Hematopoietic multipotent progenitor cell treated with erythropoietin and hydrocortisone succinate and interleukin-3 and kit ligand, for 8 days (in vitro differentiated cells): ENCODE measurements at regions not wholly inside any gene's neighbourhood (a gene's known extent, or its start where the extent isn't known, plus 50 kb on each side); places are given as distances from the start of the nearest gene placed in this dataset.

Experiments
- DNase-seq: peaks from one replicate; pipeline ENCODE4 v3.0.0-alpha.2; 2015

DNA sequence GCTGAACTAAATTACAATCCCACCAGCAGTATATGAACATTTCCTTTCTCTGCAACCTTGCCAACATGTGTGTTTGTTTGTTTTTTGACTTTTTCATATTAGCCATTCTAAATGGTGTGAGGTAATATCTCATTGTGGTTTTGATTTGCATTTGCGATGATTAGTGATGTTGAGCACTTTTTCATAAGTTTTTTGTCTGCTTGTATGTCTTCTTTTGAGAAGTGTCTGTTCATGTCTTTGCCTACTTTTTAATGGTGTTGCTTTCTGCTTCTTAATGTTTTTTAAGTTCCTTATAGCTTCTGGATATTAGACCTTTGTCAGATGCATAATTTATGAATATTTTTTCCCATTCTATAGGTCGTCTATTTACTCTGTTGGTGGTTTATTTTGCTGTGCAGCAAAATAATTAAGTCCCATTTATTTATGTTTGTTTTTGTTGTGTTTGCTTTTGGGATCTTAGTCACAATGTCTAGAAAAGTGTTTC is 1262.9 kb downstream of the FSCB start:
- no peak for DNase-seq

DNA sequence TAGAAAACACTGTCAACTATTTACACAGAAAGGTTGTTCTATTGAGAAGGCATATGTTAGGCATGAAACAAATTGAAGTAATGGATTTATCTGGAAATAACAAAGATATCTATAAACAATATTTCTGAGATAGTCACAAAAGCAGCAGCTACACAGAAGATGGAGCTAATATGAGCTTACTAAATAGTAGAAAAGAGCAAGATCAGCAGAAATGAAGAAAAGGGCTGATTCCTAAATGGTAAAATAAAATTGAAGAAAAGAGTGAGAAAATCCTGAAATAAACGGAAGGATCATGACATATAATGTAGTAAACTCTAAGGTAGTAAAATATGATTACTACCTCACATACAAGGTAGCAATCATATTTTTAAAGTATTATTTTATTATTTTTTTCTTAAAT is 1263.9 kb downstream of the FSCB start:
- DNase-seq: no peak

DNA sequence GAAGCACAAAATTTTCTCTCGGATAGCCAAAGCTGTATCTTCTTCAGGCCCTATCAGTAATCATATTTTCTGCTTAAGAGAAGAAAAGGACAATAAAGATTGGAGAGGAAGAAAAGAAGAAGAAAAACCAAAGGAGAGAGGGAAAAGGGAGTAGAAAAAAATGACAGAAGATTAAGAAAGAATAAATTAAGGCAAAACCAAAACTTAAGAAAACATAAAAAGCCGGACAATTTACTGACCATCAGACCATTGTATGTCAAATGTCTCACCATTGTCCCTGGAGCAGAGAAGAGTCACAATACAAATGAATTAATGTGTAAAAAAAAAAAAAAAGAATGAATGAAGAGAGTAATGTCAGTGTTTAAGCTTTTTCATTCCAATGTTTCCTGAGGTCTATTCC is 1274.8 kb downstream of the FSCB start:
- no peak for DNase-seq

DNA sequence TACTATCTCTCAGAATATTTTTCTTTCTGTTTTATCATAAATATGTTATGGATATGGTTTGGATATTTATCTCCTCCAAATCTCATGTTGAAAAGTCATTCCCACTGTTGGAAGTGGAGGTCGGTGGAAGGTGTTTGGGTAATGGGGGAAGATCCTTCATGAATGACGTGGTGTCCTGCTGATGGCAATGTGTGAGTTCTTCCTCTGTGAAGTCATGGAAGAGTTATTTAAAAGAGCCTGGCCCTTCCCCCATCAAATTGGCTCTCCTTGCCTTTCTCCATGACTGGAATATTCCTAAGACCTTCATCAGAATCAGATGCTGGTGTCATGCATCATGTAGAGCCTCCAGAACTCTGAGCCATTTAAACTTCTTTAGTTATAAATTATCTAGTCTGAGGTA is 1291.6 kb downstream of the FSCB start:
- DNase-seq: no peak

DNA sequence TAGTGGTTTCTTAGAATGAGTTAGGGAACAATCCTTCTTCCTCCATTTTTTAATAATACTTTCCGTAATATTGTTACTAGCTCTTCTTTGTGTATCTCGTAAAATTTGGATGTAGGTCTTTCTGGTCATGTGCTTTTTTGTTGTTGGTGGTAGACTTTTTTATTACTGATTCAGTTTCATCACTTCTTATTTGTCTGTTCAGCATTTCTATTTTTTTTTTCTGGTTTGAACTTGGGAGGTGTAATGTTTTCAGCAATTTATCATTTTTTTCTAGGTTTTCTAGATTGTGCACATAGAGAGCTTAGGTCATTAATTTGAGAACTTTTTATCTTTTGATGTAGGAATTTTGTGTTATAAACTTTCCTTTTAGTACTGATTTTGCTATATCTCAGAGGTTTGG is 1299.9 kb downstream of the FSCB start:
- no peak for DNase-seq

DNA sequence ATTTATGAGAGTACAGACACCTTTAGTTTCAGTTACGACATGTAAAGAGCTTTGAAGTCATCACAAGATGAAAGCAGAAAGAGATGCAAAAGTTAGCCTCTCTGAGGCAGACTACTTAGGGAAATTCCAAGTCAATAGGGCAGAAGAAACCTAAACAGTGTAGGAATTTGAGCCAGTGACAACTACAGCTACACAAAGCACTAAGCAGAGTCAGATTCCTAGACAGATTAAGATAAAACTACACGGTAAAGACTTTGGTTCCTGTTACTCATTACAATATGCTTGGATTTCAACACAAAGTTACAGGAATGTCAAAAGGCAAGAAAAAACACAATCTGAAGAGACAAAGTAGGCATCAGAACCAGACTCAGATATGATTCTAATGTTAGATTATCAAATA is 1302.3 kb downstream of the FSCB start:
- no peak for DNase-seq

DNA sequence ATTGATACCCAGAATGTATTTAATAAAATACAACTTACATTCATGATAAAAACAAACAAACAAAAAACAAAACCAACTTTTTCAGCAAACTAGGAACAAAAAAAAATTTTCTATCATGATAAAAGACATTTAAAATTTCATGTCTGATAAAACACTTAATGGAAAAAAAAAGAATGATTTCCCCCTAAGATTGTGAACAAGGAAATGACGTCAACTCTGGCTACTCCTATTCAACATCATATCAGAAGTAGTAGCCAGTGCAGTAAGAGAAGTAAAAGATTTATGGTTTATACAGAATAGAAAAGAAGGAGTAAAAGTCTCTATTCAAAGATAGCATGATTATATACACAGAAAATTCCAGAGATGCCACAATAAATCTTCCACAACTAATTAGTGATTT is 1306.6 kb downstream of the FSCB start:
- DNase-seq: no peak

DNA sequence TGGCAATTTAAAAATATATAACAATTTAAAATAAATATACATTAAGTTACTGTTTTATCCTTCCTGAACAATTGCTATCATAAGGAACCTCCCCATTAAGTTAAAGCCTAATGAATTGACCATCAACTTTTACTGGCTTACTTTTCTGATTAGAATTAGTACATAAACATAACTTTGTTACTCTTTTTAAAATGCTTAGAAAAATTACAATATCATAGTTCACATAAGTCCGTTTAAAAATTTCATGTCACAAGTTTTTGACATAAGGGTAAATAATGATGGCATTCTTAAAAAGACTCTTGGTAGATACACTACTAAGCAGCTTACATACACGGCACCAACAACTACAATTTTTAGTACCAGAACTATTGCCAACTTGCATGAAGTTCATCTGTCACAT is 1308.6 kb downstream of the FSCB start:
- DNase-seq: no peak

DNA sequence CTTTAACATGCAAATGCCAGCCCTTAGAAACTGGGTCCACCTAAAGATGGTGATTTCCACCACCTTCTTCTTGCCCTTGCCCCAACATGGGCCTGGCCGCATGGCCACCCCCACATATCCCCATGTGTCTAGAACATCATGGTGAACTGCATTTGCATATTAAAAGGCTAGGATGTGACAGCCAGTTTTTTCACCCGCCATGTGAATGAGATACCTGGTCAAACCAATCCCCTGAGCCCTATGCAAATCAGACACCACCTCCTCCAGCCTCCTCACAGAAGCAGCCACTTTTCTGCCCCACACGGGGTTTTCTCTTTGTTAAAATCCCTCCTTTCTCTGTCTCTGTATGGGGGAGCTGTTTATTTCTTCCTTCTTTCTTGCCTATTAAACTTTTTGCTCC is 1322.5 kb downstream of the FSCB start:
- DNase-seq: no peak

DNA sequence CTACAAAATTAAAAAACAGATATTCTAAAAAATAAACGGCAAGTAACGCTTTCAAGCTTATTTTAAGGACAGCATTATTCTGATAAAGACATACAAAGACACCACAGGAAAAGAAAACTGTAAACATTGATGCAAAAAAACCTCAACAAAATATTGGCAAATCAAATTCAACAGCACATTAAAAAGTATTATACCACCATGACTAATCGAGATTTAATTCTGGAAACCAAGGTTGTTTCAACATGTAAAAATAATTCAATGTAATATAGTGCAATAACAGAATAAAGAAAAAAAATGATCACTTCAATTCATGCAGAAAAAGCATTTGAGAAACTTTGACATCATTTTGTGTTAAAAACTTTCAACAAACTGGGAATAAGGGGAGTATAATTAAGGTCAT is 1323.2 kb downstream of the FSCB start:
- DNase-seq: no peak

DNA sequence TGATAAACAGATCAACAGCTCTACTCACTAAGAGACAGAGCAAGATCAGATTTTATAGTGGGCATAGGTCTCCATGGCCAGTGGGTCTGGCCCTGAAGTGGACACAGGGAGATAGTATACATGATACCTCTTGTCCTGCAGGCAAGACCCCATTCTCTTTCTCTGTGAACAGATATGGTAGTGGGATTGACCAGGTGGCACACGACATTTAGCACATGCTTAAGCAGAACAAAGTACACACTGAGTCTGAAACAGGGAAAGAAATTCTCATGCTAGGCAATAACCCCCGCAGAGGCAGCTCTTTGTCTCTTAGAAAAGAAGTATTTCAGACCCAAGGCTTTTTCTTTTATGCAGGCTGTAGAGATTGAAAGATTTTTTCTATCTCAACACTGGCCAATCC is 1331.2 kb downstream of the FSCB start:
- no peak for DNase-seq

DNA sequence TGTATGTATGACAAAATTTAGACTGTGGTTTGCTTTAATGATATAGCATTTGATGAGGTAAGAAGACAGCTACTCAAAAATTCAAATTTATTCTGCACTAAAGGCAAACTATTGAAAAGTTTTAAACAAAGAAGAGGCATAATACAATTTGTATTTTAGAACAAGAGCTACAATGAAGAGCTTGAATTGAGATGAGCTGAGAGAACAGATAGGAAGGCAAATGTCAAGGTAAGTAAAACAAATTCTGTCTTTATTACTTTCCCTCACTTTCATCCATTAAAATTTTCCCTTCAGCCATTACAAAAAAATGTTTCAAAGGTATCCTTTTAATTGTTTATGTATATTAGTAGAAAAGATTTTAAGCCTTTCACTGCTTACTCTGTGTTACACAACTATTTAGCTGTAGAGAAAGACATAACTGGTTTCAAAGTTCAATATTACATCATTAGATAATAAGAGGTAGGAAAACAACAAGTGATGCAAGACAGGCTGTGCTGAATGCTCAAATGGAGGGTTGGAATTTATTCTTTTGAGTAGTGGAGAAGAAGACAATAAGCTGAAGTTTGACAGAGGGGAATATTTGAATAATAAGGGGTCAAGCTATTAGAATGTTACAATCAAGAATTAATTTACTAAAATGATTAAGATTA is 1334.1 kb downstream of the FSCB start:
- no peak for DNase-seq

DNA sequence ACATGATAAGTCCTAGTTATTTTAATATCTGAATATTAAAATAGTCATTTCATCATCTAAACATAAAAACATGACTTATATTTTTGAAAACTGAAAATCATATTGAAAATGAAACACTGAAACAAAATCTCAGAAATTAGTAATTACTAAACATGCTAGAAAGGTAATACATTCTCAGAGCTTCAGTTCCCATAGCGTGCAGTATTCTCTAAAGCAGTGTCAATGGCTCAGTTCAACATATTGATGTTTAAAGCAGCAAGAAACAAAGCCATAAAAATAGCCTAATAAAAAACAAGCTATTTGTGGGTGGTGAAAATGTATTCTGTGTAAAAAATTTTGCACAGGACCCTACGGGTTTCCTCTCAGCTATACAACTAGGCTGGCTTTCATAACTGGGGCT is 1337.4 kb downstream of the FSCB start:
- DNase-seq: no peak

DNA sequence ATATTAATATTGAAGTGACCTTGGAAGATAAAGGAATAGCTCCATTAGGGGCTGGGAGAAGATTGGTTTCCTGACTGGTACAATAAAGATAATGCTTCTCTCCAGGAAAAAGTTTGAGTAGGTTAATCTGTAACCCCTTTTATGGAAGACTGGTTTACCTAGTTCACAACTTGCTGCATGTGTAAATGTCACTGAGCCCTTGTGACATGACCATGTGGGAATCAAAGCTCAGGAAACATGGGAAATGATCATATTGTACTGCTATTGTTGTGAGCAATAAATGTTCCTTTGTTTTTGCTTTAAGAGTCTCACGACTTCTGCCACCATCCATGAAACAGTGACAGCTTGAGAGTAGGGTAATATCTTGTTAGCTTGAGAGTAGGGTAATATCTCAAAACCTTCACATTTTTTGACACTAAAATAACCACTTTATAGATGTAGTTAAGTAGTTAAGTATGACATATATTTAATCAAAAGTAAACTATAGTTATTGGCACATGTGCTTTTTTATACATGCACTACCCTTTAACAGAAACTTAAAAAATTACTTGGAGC is 1338.6 kb downstream of the FSCB start:
- no peak for DNase-seq

DNA sequence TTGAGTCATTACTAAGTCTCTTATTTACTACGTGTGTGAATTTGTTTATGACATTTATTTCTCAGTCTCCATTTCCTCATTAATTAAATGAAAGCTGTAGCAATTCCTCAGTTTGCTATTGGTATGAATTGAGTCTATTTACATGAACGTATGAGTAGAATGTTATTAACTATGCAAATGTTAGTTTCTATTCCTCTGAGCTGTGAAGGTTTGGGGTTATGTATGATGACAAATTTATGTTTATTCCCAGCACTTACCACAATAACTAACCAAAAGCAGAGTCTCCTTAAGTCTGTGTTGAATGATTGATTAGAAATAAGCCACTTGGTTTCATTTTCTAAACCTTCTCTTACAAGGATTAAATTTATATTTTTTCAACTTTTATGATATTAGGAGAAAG is 1340.9 kb downstream of the FSCB start:
- DNase-seq: no peak

DNA sequence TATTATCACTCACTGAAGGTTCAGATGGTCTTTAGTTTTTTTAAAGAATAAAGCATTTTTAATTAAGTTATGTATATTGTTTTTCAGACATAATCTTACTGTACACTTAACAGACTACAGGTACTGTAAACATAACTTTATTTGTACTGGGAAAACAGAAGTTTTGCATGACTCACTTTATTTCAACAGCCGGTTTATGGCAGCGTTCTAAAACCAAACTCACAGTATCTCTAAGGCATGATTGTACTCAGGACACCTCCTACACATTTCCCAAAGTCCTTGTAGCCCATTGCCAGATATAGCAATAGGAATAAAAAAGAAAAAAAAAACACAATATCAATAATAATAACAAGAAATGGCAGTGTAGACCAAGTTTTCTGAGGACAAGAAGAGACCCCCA is 1341.4 kb downstream of the FSCB start:
- no peak for DNase-seq

DNA sequence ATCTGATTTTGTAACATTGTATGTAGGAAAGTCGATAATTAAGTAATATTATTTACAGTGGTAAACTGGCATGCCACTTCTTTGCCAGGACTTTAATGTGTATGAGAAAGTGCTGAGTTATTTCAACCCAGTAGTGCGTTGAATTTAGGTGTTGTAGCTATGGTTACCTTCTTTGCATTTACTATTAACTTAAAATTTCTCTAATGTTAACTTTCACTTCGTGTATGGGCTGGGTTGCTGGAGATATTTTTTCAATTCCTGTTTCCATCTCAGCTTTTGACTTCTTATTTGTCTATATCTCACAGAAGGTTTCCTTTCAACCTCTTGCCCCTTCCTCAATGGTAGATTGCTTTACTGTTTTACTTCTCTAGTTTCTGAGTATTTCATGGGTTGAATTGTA is 1345.6 kb downstream of the FSCB start:
- no peak for DNase-seq

DNA sequence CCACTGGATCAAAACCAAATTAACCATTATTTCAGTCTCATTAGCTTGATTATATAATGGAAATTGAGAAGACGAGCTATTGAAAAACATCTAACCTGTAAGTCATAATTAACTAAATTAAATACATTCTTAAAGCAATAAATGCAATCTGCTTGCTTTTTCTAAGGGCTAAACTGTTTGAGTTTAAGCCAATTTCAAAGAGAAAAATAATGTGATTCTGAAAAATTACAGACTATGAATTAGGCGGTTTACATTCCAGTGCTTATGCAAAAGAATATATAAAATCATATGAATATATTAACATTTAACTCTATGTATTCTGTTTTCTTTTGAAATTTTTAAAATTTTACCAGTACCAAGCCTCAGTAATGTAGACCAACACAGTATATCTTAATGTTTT is 1349.4 kb downstream of the FSCB start:
- DNase-seq: no peak

DNA sequence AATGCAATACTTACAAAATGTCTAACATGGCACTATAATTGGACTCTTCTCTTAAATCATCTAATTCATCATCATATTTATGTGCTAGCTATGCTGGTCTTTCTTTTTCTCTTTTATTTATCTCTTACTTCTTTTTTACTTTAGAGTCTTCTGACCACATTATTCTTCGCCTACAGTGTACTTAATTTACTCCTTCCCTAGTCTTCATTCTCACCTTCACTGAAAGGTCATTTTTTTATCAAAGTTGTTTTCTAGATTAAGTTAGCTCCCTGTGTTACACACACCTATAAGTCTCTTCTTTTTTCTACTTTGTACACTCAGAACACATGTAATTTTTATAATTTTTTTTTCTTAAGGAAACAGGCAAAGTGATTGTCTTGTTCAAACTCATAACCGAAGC is 1351.2 kb downstream of the FSCB start:
- no peak for DNase-seq

DNA sequence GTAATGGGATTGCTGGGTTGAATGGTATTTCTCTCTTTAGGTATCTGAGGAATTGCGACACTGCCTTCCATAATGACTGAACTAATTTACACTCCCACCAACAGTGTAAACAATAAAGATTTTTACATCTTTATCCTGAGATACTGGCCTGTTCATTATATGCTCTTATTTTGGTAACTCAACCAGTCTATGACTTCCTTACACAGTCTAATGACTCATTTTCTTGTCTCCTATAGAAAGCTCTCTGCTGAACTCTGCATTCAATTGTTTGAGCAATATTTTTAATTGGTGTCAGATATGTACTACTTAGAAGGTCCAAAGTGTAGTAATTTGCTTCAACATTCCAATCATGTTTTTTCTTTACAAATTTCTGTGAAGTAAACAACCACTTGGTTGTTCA is 1351.8 kb downstream of the FSCB start:
- DNase-seq: no peak

DNA sequence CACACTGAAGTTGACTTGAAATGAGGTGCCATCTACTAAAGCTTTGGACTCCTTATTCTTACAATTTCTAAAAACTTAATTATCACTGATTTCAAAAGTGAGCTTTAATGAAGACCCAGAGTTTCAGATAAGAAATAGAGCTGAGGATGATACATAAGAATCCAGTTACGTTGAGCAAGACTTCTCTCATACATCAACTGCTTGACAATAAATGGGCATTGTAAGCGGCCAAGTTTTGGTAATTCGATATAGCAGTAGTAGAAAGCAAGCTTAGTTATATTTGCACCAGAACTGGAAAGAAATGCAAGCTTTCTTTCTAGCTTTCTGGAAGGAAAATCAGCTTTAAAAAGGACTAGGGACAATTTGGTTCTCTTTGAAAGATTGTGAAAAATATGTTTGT is 1359.6 kb downstream of the FSCB start:
- DNase-seq: no peak

DNA sequence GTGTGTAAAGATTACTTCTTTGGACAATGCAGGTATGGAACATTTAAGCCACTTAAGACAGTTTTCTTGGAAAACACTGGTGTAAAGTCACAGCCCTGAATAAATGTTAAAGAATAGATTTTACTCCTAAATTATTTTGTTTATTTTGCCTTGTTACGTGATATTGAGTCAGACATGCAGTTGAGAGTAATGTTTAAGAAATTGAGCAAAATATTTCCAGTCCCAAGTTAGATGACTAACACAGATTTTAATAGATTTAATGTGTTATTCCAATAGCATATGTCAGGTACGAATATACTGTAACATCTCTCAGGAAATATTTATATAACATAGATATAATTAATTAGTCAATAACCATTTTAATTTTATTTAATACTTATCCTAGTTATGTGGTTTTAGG is 1361.7 kb downstream of the FSCB start:
- DNase-seq: no peak

DNA sequence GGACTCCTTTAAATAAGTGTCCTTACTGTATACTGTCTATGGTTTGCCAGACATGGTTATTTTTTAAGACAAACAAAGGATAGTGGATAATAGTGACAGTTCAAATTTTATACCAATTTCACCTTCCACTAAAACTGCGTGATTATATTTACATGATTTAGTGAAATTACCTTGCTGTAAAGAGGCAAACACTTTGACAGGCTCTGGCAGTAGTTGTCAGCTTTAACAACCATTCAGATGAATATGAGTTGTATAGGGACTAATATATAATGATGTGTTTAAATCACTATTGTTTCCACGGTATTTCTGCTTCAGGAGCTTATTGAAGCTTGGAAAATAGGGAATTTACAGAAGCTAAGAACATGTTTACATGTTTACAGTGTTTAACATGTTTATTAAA is 1364.0 kb downstream of the FSCB start:
- DNase-seq: no peak

DNA sequence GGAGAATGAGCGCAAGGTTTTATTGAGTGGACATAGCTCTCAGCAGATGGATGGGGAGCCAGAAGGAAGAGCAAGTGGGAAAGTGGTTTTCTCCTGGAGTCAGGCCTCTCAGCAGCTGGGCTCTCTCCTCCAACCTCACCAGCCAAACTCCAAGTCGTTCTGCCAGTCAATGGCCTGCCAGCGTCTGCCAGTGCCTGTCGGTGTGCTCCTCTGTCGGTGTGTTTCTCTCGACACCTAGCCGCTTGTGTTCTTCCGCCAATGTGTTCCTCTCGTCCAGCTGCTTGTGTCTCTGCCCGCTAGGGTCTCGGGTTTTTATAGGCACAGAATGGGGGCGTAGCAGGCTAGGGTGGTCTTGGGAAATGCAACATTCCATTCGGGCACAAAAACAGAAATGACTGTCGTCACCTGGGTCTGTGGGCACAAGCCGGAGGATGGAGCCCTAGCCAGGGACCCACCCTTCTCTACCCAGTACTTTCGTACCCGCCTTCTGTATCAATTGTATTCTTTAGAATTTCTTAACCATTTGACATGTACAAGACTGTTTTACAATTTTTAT is 1365.4 kb downstream of the FSCB start:
- no peak for DNase-seq

DNA sequence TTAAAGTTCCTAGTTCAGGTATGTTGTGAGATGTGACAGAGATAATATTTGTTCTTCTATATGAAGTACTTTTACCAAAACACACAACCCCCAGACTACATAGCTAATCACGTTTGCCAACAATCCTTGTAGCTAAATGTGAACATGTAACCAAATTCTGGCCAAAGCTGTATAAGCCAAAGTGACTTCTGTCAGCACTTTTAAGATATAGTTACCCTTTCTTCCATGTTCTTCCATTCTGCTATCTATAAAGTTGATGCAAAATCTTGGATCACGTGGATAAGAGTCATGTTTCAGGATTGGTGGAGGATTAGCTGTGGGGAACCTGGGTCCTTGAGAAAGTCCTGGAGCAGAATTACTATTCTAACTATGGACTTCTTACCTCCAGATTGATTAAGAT is 1366.6 kb downstream of the FSCB start:
- DNase-seq: no peak
